ENCODE measurements at regions not wholly inside any gene's neighbourhood (a gene's known extent, or its start where the extent isn't known, plus 50 kb on each side); places are given as distances from the start of the nearest gene placed in this dataset.
A peak's percentile ranks its signal among the peaks of the same experiment; 100 is the strongest.

DNA sequence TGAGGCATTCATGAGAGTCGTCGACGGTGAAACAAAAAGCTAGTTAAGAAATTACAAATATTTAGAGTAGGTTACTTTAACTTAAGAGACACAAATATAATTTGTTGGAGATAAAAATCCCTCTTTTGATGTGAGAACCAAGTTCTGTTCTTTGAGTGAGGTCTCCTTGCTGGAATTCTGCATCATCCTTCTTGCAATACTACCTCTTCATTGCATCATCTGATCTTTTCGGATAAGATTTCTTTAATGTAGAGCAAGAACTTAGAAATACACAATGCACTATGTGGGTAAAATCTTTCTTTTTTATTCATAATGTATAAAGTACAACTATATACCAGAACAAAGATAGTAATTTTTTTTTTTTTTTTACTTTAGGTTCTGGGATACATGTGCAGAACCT, 118.4 kb downstream of the ARL4C start:
- ATAC-seq (no peak), DNase-seq (no peak)
- Mint-ChIP-seq H3K27me3 (no peaks in the 10 kb centered on the region), H3K36me3 (ENCODE audit: low read depth) (no peaks in the 10 kb centered on the region), H3K4me1 (peaks cover 8% of the 10 kb centered on the region), H3K27ac (no peak overlapping the region), H3K4me3 (no peak overlapping the region)
- H3K9me3 ChIP-seq (ENCODE audit: control insufficient read depth, low read length, poor library complexity, severe bottlenecking), result no peaks in the 10 kb centered on the region

DNA sequence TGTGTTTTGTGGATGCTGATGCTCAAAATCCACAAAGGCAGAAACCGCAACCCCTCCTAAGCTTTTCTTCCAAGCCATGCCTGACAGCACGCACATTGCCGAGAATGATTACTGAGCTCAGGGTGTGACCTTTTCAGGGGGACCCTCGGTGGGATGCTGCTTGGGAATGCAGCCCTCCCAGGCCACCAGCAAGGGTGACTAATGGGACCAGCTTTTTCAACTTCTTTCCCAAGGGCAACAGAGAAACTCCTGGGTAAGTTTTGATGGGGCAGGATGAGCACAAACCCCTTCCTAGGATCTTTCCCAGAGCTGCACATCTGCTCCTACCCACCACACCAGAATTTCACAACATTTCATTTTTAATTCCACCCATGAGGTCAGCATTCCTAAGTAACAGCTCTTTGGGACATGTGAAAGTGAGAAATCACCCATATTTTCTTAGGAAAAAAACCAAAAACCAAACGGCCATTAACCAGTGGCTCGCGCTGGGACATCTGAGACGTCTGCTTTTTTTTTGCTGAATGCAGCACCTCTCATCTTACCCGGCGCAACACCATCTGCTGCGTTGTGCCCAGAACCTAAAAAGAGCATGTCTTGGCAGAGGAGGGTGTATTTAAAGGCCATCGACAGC, 119.0 kb downstream of the ARL4C start:
- Mint-ChIP-seq H3K36me3 (ENCODE audit: low read depth) (no peaks in the 10 kb centered on the region), H3K4me3 (no peak overlapping the region), H3K27me3 (no peaks in the 10 kb centered on the region), H3K27ac (no peak overlapping the region), H3K4me1 (peaks cover 13% of the 10 kb centered on the region)
- no peak for DNase-seq
- no peak for ATAC-seq
- H3K9me3 ChIP-seq (ENCODE audit: control insufficient read depth, low read length, poor library complexity, severe bottlenecking), result no peaks in the 10 kb centered on the region

DNA sequence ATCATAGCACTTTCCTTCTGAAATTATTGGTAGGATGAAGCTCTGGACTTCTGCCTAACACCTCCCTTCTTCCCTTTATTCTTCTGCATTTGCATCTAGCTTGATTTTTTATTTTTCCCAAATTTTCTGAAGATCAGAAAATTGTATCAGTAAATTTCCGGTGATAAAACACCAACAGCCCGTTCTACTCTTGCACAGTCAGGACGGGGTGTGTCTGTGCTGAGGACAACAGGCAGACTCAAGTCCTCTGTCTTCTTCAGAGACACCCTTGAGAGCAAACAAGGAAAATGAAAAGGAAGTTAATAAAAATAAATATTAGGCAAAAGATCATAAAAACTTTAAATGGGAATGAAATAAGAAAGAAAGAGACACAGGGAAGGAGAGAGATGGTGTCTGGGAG, 120.7 kb downstream of the ARL4C start:
- no peaks in the 10 kb centered on the region for H3K9me3 ChIP-seq (ENCODE audit: control insufficient read depth, low read length, poor library complexity, severe bottlenecking)
- ATAC-seq (no peak), DNase-seq (no peak)
- Mint-ChIP-seq H3K4me3 (no peak overlapping the region), H3K36me3 (ENCODE audit: low read depth) (no peaks in the 10 kb centered on the region), H3K27me3 (no peaks in the 10 kb centered on the region), H3K4me1 (peaks cover 24% of the 10 kb centered on the region), H3K27ac (no peak overlapping the region)

GRCh38 chr2:234375176-234375880, 121.6 kb downstream of the ARL4C start:
- peaks cover 26% of the 10 kb centered on the region for H3K4me1 Mint-ChIP-seq
- no peak overlapping the region for H3K4me3 Mint-ChIP-seq
- peak overlapping the region; percentile 51 for H3K27ac Mint-ChIP-seq
- H3K27me3 Mint-ChIP-seq, result no peaks in the 10 kb centered on the region
- DNase-seq (no peak), ATAC-seq (no peak)
- no peaks in the 10 kb centered on the region for H3K36me3 Mint-ChIP-seq (ENCODE audit: low read depth)
- H3K9me3 ChIP-seq (ENCODE audit: control insufficient read depth, low read length, poor library complexity, severe bottlenecking), result no peaks in the 10 kb centered on the region

DNA sequence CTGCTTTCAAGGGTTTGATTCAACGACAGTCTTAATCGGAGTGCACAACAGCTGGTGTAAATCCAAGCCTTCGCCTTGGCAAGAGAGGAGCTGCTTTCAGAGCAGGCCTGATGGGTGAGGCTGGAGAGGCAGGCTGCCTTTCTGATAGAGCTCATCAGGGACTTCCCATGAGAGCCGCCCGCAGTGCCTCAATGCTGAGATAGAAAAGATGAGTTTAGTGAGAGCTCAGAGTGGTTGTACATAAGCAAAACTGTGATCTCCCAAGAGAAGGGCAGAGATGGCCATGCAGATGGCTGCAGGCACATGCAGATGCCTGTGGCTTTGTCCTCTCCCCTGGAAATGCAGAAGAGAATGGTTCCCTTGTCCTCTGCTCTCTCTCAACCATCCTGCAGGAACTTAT, 122.1 kb downstream of the ARL4C start:
- H3K4me1 Mint-ChIP-seq, result peaks cover 30% of the 10 kb centered on the region
- H3K9me3 ChIP-seq (ENCODE audit: control insufficient read depth, low read length, poor library complexity, severe bottlenecking), result no peaks in the 10 kb centered on the region
- DNase-seq, result no peak
- no peaks in the 10 kb centered on the region for H3K36me3 Mint-ChIP-seq (ENCODE audit: low read depth)
- no peak for ATAC-seq
- peak overlapping the region; percentile 51 for H3K27ac Mint-ChIP-seq
- no peaks in the 10 kb centered on the region for H3K27me3 Mint-ChIP-seq
- H3K4me3 Mint-ChIP-seq, result no peak overlapping the region

GRCh38 chr2:234374150-234374508, 122.8 kb downstream of the ARL4C start:
- Mint-ChIP-seq H3K4me3 (no peak overlapping the region), H3K4me1 (peaks cover 35% of the 10 kb centered on the region), H3K27ac (peak overlapping the region; percentile 83), H3K36me3 (ENCODE audit: low read depth) (no peaks in the 10 kb centered on the region), H3K27me3 (no peaks in the 10 kb centered on the region)
- no peak for DNase-seq
- no peak for ATAC-seq
- no peaks in the 10 kb centered on the region for H3K9me3 ChIP-seq (ENCODE audit: control insufficient read depth, low read length, poor library complexity, severe bottlenecking)

DNA sequence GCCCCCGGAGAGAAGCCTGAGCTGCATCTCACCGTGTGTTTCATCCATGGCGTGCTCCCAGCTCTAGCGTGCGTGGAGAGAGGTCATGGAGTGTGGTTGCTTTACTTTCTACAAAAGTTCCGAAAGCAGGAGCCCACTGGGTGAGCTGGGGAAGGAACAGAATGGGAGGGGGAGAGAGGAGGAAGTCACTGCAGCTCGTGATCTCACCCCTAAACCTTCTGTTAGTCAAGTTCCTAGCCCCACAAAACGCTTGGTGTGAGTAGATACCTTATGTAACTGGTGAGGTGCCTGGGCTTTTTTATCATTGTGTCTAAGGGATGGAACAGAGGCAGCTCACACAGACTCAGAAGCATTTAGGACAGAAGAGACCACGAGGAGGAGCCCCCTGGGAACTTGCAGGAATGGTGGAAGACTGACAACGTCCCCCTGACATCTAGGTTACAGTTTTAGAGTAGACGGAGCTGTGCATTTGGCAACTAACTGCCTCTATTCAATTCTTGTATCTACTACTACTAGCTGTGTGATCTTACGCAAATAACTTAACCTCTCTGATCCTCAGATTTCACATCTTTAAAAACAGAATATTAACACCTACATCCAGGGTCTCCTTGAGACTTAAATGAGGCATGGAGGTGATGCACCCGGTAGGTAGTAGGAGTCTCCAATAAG, 123.3 kb downstream of the ARL4C start:
- H3K9me3 ChIP-seq (ENCODE audit: control insufficient read depth, low read length, poor library complexity, severe bottlenecking), result no peaks in the 10 kb centered on the region
- no peak for DNase-seq
- H3K27ac Mint-ChIP-seq, result peak overlapping the region; percentile 83
- H3K4me1 Mint-ChIP-seq, result peaks cover 40% of the 10 kb centered on the region
- no peak overlapping the region for H3K4me3 Mint-ChIP-seq
- no peaks in the 10 kb centered on the region for H3K36me3 Mint-ChIP-seq (ENCODE audit: low read depth)
- H3K27me3 Mint-ChIP-seq, result no peaks in the 10 kb centered on the region
- ATAC-seq, result no peak

DNA sequence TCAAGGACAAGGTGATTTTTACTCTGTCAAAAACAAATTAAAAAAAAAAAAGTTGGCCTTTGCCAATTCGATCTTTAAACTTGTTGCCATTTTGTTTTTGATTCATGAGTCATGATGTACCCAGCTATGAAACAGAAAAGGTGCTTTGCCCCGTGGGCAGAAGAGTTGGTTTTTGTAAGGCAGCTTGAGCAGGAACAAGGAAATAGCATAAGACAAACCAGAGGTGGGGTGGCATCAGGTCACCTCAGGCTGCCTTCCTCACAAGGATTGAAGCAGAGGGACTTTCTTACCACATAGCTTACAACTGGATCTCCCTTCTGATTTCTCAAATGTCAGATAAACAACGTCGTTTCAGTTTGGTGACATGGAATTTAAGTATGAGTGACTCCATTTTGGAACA, 123.8 kb downstream of the ARL4C start:
- peak; percentile 48 for ATAC-seq
- peaks cover 45% of the 10 kb centered on the region for H3K4me1 Mint-ChIP-seq
- peak overlapping the region; percentile 83 for H3K27ac Mint-ChIP-seq
- H3K9me3 ChIP-seq (ENCODE audit: control insufficient read depth, low read length, poor library complexity, severe bottlenecking), result no peaks in the 10 kb centered on the region
- no peaks in the 10 kb centered on the region for H3K36me3 Mint-ChIP-seq (ENCODE audit: low read depth)
- no peaks in the 10 kb centered on the region for H3K27me3 Mint-ChIP-seq
- no peak for DNase-seq
- H3K4me3 Mint-ChIP-seq, result no peak overlapping the region

DNA sequence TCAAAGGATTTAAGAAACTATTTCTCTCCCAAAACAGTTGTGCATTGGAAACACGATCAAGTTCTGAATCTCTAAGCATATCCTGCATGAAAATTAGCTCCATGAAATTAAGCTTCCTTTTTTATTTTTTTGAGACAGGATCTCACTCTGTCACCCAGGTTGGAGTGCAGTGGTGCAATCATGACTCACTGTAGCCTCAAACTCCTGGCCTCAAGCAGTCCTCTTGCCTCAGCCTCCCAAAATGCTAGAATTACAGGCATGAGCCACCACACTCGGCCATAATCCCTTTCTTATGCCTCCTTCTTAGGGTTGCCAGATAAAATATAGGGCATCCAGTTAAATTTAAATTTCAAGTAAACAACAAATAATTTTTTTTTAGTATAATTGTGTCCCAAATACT, 124.4 kb downstream of the ARL4C start:
- no peak for DNase-seq
- H3K9me3 ChIP-seq (ENCODE audit: control insufficient read depth, low read length, poor library complexity, severe bottlenecking), result no peaks in the 10 kb centered on the region
- H3K4me1 Mint-ChIP-seq, result peaks cover 45% of the 10 kb centered on the region
- no peak for ATAC-seq
- H3K36me3 Mint-ChIP-seq (ENCODE audit: low read depth), result no peaks in the 10 kb centered on the region
- no peaks in the 10 kb centered on the region for H3K27me3 Mint-ChIP-seq
- peak overlapping the region; percentile 83 for H3K27ac Mint-ChIP-seq
- peak overlapping the region; percentile 82 for H3K4me3 Mint-ChIP-seq

DNA sequence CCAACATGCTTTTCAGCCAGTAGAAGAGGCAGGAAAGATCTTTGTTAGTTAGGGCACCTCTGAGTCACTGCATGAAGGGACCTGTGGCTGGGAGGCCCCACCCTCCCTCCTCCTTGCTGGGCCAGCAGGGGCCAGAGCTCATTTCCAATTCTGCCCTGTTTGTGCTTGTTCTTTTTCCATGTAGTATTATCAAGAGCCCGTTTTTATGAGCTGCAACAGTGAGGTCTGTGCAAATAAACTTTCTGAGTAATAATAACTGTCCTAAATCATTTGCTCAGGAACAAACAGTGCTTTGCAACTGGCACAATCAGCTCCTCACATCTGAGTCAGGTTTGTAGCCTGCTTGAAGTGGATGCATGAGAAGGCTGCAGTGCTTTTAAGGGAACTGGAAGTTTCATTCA, 128.0 kb downstream of the ARL4C start:
- H3K9me3 ChIP-seq (ENCODE audit: control insufficient read depth, low read length, poor library complexity, severe bottlenecking), result no peaks in the 10 kb centered on the region
- ATAC-seq (peak; percentile 90), DNase-seq (peak in 1 of 3 donors; percentile 12)
- peak overlapping the region; percentile 83 for H3K27ac Mint-ChIP-seq
- peaks cover 44% of the 10 kb centered on the region for H3K4me1 Mint-ChIP-seq
- H3K36me3 Mint-ChIP-seq (ENCODE audit: low read depth), result no peaks in the 10 kb centered on the region
- H3K4me3 Mint-ChIP-seq, result peak overlapping the region; percentile 19
- H3K27me3 Mint-ChIP-seq, result no peaks in the 10 kb centered on the region

DNA sequence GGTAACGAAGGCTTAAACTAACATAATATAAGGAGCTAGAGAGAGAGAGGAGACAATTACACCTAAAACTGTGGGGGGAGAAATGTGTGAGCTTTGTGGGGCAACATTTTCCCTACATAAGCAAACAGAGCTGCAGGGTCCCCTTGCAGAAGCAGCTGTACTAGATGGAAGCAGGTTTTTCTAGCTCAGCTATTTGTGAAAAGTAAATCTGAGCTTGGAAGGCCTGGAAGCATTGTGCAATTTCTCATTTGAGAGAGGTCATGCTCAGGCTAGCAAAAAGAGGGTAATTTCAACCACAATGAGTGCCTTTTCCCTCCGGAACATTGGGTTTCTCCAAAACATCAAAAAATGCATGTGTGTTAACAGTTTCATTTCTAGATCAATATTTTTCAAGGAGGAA, 130.0 kb downstream of the ARL4C start:
- H3K4me1 Mint-ChIP-seq, result peaks cover 34% of the 10 kb centered on the region
- ATAC-seq (no peak), DNase-seq (no peak)
- peak overlapping the region; percentile 83 for H3K27ac Mint-ChIP-seq
- H3K27me3 Mint-ChIP-seq, result no peaks in the 10 kb centered on the region
- no peaks in the 10 kb centered on the region for H3K36me3 Mint-ChIP-seq (ENCODE audit: low read depth)
- H3K9me3 ChIP-seq (ENCODE audit: control insufficient read depth, low read length, poor library complexity, severe bottlenecking), result no peaks in the 10 kb centered on the region
- no peak overlapping the region for H3K4me3 Mint-ChIP-seq

DNA sequence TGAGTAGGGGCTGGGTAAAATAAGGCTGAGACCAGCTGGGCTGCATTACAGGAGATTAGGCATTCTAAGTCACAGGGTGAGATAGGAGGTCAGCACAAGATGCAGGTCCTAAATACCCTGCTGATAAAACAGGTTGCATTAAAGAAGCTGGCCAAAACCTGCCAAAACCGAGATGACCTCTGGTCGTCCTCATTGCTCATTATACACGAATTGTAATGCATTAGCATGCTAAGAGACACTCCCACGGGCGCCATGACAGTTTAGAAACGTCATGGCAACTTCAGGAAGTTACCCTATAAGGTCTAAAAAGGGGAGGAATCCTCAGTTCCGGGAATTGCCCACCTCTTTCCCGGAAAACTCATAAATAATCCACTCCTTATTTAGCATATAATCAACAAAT, 132.2 kb downstream of the ARL4C start:
- DNase-seq (no peak), ATAC-seq (no peak)
- no peak overlapping the region for H3K27ac Mint-ChIP-seq
- H3K36me3 Mint-ChIP-seq (ENCODE audit: low read depth), result no peaks in the 10 kb centered on the region
- H3K9me3 ChIP-seq (ENCODE audit: control insufficient read depth, low read length, poor library complexity, severe bottlenecking), result no peaks in the 10 kb centered on the region
- H3K4me1 Mint-ChIP-seq, result peaks cover 32% of the 10 kb centered on the region
- no peaks in the 10 kb centered on the region for H3K27me3 Mint-ChIP-seq
- H3K4me3 Mint-ChIP-seq, result no peak overlapping the region

DNA sequence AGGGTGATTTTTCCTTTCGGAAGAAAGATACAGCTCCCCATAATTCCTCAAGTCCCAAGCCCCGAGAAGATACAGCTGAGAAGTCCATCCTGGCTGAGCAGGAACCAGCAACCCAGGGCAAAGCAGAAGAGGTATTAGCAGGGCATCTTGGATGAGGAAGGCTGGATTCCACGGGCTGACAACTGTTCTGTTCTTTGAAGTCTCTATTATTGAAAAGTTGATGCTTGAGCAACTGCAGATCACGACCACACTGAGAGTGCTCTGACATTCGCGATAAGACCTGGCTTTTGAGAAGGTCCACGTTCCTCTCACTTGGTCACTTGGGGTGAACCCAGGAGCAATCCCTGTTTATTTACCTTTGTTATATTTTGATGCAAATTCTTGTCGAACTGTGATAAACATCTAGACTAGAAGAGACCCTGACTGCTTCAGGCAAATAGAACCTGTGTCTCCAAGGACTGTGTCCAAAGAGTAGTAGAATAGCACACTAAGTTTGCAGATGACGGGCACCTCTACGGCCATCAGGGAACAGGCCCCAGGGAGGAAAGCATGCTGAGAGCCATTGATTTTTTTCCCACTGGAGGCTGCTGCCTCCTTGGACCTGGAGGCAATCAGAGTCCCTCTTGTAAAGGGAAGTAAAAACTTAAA, 133.1 kb downstream of the ARL4C start:
- Mint-ChIP-seq H3K27me3 (no peaks in the 10 kb centered on the region), H3K36me3 (ENCODE audit: low read depth) (no peaks in the 10 kb centered on the region), H3K27ac (no peak overlapping the region), H3K4me1 (peaks cover 24% of the 10 kb centered on the region), H3K4me3 (no peak overlapping the region)
- no peaks in the 10 kb centered on the region for H3K9me3 ChIP-seq (ENCODE audit: control insufficient read depth, low read length, poor library complexity, severe bottlenecking)
- ATAC-seq (no peak), DNase-seq (no peak)
